HCT116 (cell line): ENCODE measurements at regions not wholly inside any gene's neighbourhood (a gene's known extent, or its start where the extent isn't known, plus 50 kb on each side); places are given as distances from the start of the nearest gene placed in this dataset.

Source experiments
- ATAC-seq: fragments of 200-7000 bp; cut with Tn5 transposase; 2 replicates; pipeline ENCODE4 v1.9.1; 2020; ENCODE audit warnings: mild to moderate bottlenecking, moderate library complexity
- BruUV-seq: library from RNA; stranded (reverse); fragments of 400-500 nt; replicated peaks from 2 replicates; lab custom pipeline; 2021; lab: Mats Ljungman, UMichigan
- CTCF ChIA-PET: fragments of 300-600 bp; sonication (Branson Sonifier 250); formaldehyde crosslinking; loops from one replicate; lab custom pipeline; 2021; ENCODE audit warnings: antibody characterized with exemption; lab: Charles Lee
- POLR2A ChIA-PET: fragments of 300-600, 350-600 bp; sonication (Branson Sonifier 250); formaldehyde crosslinking; loops from one replicate; lab custom pipeline; 2021; ENCODE audit warnings: antibody characterized with exemption; lab: Charles Lee
- RAD21 ChIA-PET, 2 experiments: fragments of 300-600 bp; sonication (Branson Sonifier 250); formaldehyde crosslinking; loops; one replicate each; lab custom pipeline; 2023; ENCODE audit warnings: low total read pairs in 2 of 2; ENCODE audit not compliant: uncharacterized antibody in 2 of 2, unreplicated experiment in 2 of 2, low non-redundant PET in 1 of 2; lab: Charles Lee
- DNase-seq: peaks from one replicate; pipeline ENCODE4 v3.0.0-alpha.2; 2010; ENCODE audit warnings: low read depth, low spot score
- H2AFZ ChIP-seq: fragments of 200-600 bp; shearing (Covaris generic), sonication (generic); 2 replicates; pipeline ENCODE4 v1.6.1; 2017; ENCODE audit warnings: low read depth, mixed run types, mixed read lengths, antibody characterized with exemption, low read length; ENCODE audit not compliant: poor library complexity, severe bottlenecking
- H3K27ac ChIP-seq: 2 replicates; pipeline ENCODE4 v1.5.1; 2012; ENCODE audit warnings: low read depth, low read length
- H3K27me3 ChIP-seq: fragments of 200-600 bp; sonication (generic); 2 replicates; pipeline ENCODE4 v1.6.1; 2016; ENCODE audit warnings: mixed run types, low read length, mixed read lengths; ENCODE audit not compliant: insufficient read depth
- H3K36me3 ChIP-seq, 2 experiments: fragments of 200-500 bp in 1 of 2; fragments of 200-600 bp in 1 of 2; sonication (Bioruptor generic) in 1 of 2; sonication (generic) in 1 of 2; 2 replicates each; pipeline versions ENCODE4 v1.5.1 to v1.6.1; 2014 to 2016; ENCODE audit warnings: low read length in 2 of 2, inconsistent platforms in 1 of 2, mixed read lengths in 1 of 2, mixed run types in 1 of 2; ENCODE audit not compliant: insufficient read depth in 2 of 2, control insufficient read depth in 1 of 2
- H3K4me1 ChIP-seq, 2 experiments: fragments of 200-600 bp in 1 of 2; sonication (generic) in 1 of 2; 2 replicates each; pipeline versions ENCODE4 v1.5.1 to v1.6.1; 2012 to 2017; ENCODE audit warnings: low read length in 2 of 2, inconsistent platforms in 1 of 2, mild to moderate bottlenecking in 1 of 2, mixed read lengths in 1 of 2, mixed run types in 1 of 2, moderate library complexity in 1 of 2; ENCODE audit not compliant: insufficient read depth in 2 of 2, control insufficient read depth in 1 of 2
- H3K4me2 ChIP-seq: fragments of 200-600 bp; sonication (generic); 2 replicates; pipeline ENCODE4 v1.6.1; 2017; ENCODE audit warnings: mixed run types, low read length, mixed read lengths
- H3K4me3 ChIP-seq, 2 experiments: fragments of 200-600 bp in 1 of 2; sonication (generic) in 1 of 2; replicated peaks in 1 of 2; 2 replicates each; pipeline ENCODE4 v1.5.1; 2011 to 2016; ENCODE audit warnings: low read length in 2 of 2, control low read depth in 1 of 2, low read depth in 1 of 2, mild to moderate bottlenecking in 1 of 2, mixed read lengths in 1 of 2, mixed run types in 1 of 2
- H3K79me2 ChIP-seq: fragments of 200-600 bp; sonication (generic); 2 replicates; pipeline ENCODE4 v1.6.1; 2017; ENCODE audit warnings: mild to moderate bottlenecking, mixed run types, low read length, moderate library complexity, mixed read lengths; ENCODE audit not compliant: insufficient read depth
- H3K9ac ChIP-seq: fragments of 200-600 bp; sonication (generic); 2 replicates; pipeline ENCODE4 v1.6.1; 2016; ENCODE audit warnings: low read length, mixed read lengths
- H3K9me2 ChIP-seq: fragments of 200-600 bp; sonication (generic), shearing (Covaris generic); 2 replicates; pipeline ENCODE4 v1.6.1; 2017; ENCODE audit warnings: mixed run types, mild to moderate bottlenecking, moderate library complexity; ENCODE audit not compliant: insufficient read depth
- H3K9me3 ChIP-seq, 2 experiments: fragments of 200-500 bp in 1 of 2; fragments of 200-600 bp in 1 of 2; sonication (Bioruptor generic) in 1 of 2; sonication (generic) in 1 of 2; 2 replicates each; pipeline ENCODE4 v1.6.1; 2014 to 2017; ENCODE audit warnings: low read length in 2 of 2, mixed read lengths in 2 of 2, inconsistent platforms in 1 of 2, low read depth in 1 of 2, mild to moderate bottlenecking in 1 of 2, mixed run types in 1 of 2, moderate library complexity in 1 of 2; ENCODE audit not compliant: control insufficient read depth in 1 of 2, insufficient read depth in 1 of 2
- H4K20me1 ChIP-seq: fragments of 200-600 bp; sonication (generic), shearing (Covaris generic); 2 replicates; pipeline ENCODE4 v1.6.1; 2017; ENCODE audit warnings: mixed run types, mild to moderate bottlenecking, moderate library complexity; ENCODE audit not compliant: insufficient read depth
- ATF3 ChIP-seq: IDR thresholded peaks from 2 replicates; pipeline ENCODE4 v1.6.1; 2012
- CBX3 ChIP-seq: IDR thresholded peaks from 2 replicates; pipeline ENCODE4 v1.6.1; 2012; ENCODE audit warnings: low read depth
- CEBPB ChIP-seq: IDR thresholded peaks from 2 replicates; pipeline ENCODE4 v1.6.1; 2012; ENCODE audit warnings: low read depth
- EGR1 ChIP-seq: IDR thresholded peaks from 2 replicates; pipeline ENCODE4 v1.6.1; 2012; ENCODE audit warnings: low read depth
- EZH2 ChIP-seq: fragments of 200-600 bp; sonication (generic); IDR thresholded peaks from 2 replicates; pipeline ENCODE4 v1.6.1; 2017; ENCODE audit warnings: antibody characterized with exemption, mixed run types
- EZH2phosphoT487 ChIP-seq: fragments of 200-600 bp; IDR thresholded peaks from 2 replicates; pipeline ENCODE4 v1.6.1; 2018; ENCODE audit warnings: antibody characterized with exemption, borderline replicate concordance
- FOSL1 ChIP-seq: IDR thresholded peaks from 2 replicates; pipeline ENCODE4 v1.6.1; 2012; ENCODE audit warnings: low read depth
- JUND ChIP-seq: IDR thresholded peaks from 2 replicates; pipeline ENCODE4 v1.6.1; 2012
- MAX ChIP-seq: IDR thresholded peaks from 2 replicates; pipeline ENCODE4 v1.6.1; 2012
- POLR2A ChIP-seq: IDR thresholded peaks from 2 replicates; pipeline ENCODE4 v1.7.0; 2011; ENCODE audit warnings: borderline replicate concordance; ENCODE audit not compliant: insufficient read depth, insufficient read length; ENCODE audit errors: extremely low read depth
- RAD21 ChIP-seq: IDR thresholded peaks from 2 replicates; pipeline ENCODE4 v1.6.1; 2012; ENCODE audit warnings: low read depth, mild to moderate bottlenecking
- SIN3A ChIP-seq: IDR thresholded peaks from 2 replicates; pipeline ENCODE4 v1.6.1; 2012; ENCODE audit warnings: low read depth
- SRF ChIP-seq: IDR thresholded peaks from 2 replicates; pipeline ENCODE4 v1.6.1; 2012; ENCODE audit warnings: low read depth
- TCF7L2 ChIP-seq: IDR thresholded peaks from 2 replicates; pipeline ENCODE4 v1.7.0; 2011; ENCODE audit warnings: borderline replicate concordance, inconsistent platforms; ENCODE audit not compliant: insufficient read depth, insufficient read length; ENCODE audit errors: extremely low read depth
- ZBTB33 ChIP-seq: IDR thresholded peaks from 2 replicates; pipeline ENCODE4 v1.6.1; 2011; ENCODE audit warnings: mild to moderate bottlenecking, low read length, moderate library complexity; ENCODE audit not compliant: insufficient replicate concordance; ENCODE audit errors: extremely low read depth
- ZNF274 ChIP-seq: fragments of 200-500 bp; sonication (Bioruptor generic); IDR thresholded peaks from 2 replicates; pipeline ENCODE4 v1.6.1; 2014; ENCODE audit warnings: mild to moderate bottlenecking, low read depth, low read length, inconsistent platforms
- intact Hi-C: fragments of 100-400 bp; cut with micrococcal nuclease; formaldehyde crosslinking; loops from 2 replicates; pipeline ENCODE4 v1.10.0; 2022

- intact Hi-C loops: no loop called here
- Histone ChIP-seq H3K9ac (no peak overlapping the region), H2AFZ (no peak overlapping the region), H3K27me3 (no peaks in the 10 kb centered on the region), H3K36me3 (no peaks in the 10 kb centered on the region), H4K20me1 (no peaks in the 10 kb centered on the region), H3K79me2 (no peaks in the 10 kb centered on the region), H3K4me3 (no peak overlapping the region), H3K9me2 (no peaks in the 10 kb centered on the region), H3K4me2 (no peak overlapping the region), H3K27ac (no peak overlapping the region), H3K4me1 (no peaks in the 10 kb centered on the region), H3K9me3 (no peaks in the 10 kb centered on the region)
- POLR2A ChIA-PET: no interaction called here
- CTCF ChIA-PET: no interaction called here
- TF ChIP-seq EZH2: no peak
- no peak for ATAC-seq
- BruUV-seq: no TSS peak
- DNase-seq: no peak
- RAD21 ChIA-PET: no interaction called here
Observed at GRCh38 chr5:118553662-118554061, 434.7 kb downstream of the DTWD2 start.

GRCh38 chr5:118552731-118553360 lies 435.5 kb downstream of the DTWD2 start:
- no peaks in the 10 kb centered on the region for H3K9me3 ChIP-seq
- no peak overlapping the region for H3K9ac ChIP-seq
- RAD21 ChIA-PET: no interaction called here
- H2AFZ ChIP-seq: no peak overlapping the region
- H3K4me3 ChIP-seq: no peak overlapping the region
- H3K27me3 ChIP-seq: no peaks in the 10 kb centered on the region
- no TSS peak for BruUV-seq
- no peaks in the 10 kb centered on the region for H3K36me3 ChIP-seq
- ATAC-seq (no peak), DNase-seq (no peak)
- H3K4me2 ChIP-seq: no peak overlapping the region
- intact Hi-C loops: no loop called here
- no peaks in the 10 kb centered on the region for H3K79me2 ChIP-seq
- POLR2A ChIA-PET: no interaction called here
- H4K20me1 ChIP-seq: no peaks in the 10 kb centered on the region
- H3K9me2 ChIP-seq: no peaks in the 10 kb centered on the region
- H3K4me1 ChIP-seq: no peaks in the 10 kb centered on the region
- TF ChIP-seq ZBTB33 (no peak), ATF3 (no peak), MAX (no peak), SIN3A (no peak), CEBPB (no peak), EZH2phosphoT487 (no peak), EGR1 (no peak), POLR2A (no peak), CBX3 (no peak), RAD21 (no peak), ZNF274 (no peak), JUND (no peak), FOSL1 (no peak), SRF (no peak), TCF7L2 (no peak), EZH2 (no peak)
- TF ChIP-seq, all 23 proteins: peak for 0
- CTCF ChIA-PET: no interaction called here
- no peak overlapping the region for H3K27ac ChIP-seq
